Keratinocyte (primary cell): ENCODE measurements at regions not wholly inside any gene's neighbourhood (a gene's known extent, or its start where the extent isn't known, plus 50 kb on each side); places are given as distances from the start of the nearest gene placed in this dataset.

Experiments
- DNase-seq: peaks from one replicate; pipeline ENCODE4 v3.0.0-alpha.2; 2011; ENCODE audit warnings: low read depth, missing footprints, low spot score
- FAIRE-seq: peaks from 2 replicates; lab custom pipeline; 2011; peaks lifted over from hg19 to GRCh38; lab: Jason Lieb, UNC
- H2AFZ ChIP-seq: 2 replicates; pipeline ENCODE4 v1.6.0; 2012; ENCODE audit warnings: low read length, control low read depth, inconsistent platforms; ENCODE audit not compliant: control insufficient read depth
- H3K27ac ChIP-seq: 2 replicates; pipeline ENCODE4 v1.5.1; 2011; ENCODE audit warnings: low read length; ENCODE audit not compliant: control insufficient read depth, insufficient read depth
- H3K27me3 ChIP-seq: 3 replicates; pipeline ENCODE4 v1.6.0; 2011; ENCODE audit warnings: low read length; ENCODE audit not compliant: control insufficient read depth, insufficient read depth; ENCODE audit errors: extremely low read depth
- H3K36me3 ChIP-seq, 2 experiments: 2 replicates in 1 of 2; 3 replicates in 1 of 2; pipeline ENCODE4 v1.5.1; 2011; ENCODE audit warnings: low read length in 2 of 2, mild to moderate bottlenecking in 1 of 2; ENCODE audit not compliant: control insufficient read depth in 2 of 2, insufficient read depth in 2 of 2; ENCODE audit errors: extremely low read depth in 1 of 2
- H3K4me1 ChIP-seq: 3 replicates; pipeline ENCODE4 v1.5.1; 2011; ENCODE audit warnings: low read length; ENCODE audit not compliant: control insufficient read depth, insufficient read depth; ENCODE audit errors: extremely low read depth
- H3K4me2 ChIP-seq: 3 replicates; pipeline ENCODE4 v1.6.0; 2011; ENCODE audit warnings: low read depth, low read length; ENCODE audit not compliant: control insufficient read depth, insufficient read depth; ENCODE audit errors: extremely low read depth
- H3K4me3 ChIP-seq, 3 experiments: fragments of 200-600 bp in 1 of 3; sonication (generic) in 1 of 3; 2 replicates in 2 of 3; 3 replicates in 1 of 3; pipeline ENCODE4 v1.5.1; 2011 to 2016; ENCODE audit warnings: low read length in 3 of 3, mild to moderate bottlenecking in 3 of 3, control low read depth in 2 of 3, inconsistent platforms in 1 of 3, low read depth in 1 of 3, mixed read lengths in 1 of 3, mixed run types in 1 of 3, moderate library complexity in 1 of 3; ENCODE audit not compliant: control insufficient read depth in 2 of 3, insufficient read depth in 2 of 3; ENCODE audit errors: extremely low read depth in 1 of 3
- H3K79me2 ChIP-seq: 2 replicates; pipeline ENCODE4 v1.6.0; 2012; ENCODE audit warnings: low read length; ENCODE audit not compliant: control insufficient read depth, insufficient read depth
- H3K9ac ChIP-seq: 3 replicates; pipeline ENCODE4 v1.6.0; 2011; ENCODE audit warnings: low read length; ENCODE audit not compliant: control insufficient read depth, insufficient read depth; ENCODE audit errors: extremely low read depth
- H3K9me1 ChIP-seq: 3 replicates; pipeline ENCODE4 v1.6.0; 2011; ENCODE audit warnings: low read length; ENCODE audit not compliant: control insufficient read depth, insufficient read depth; ENCODE audit errors: extremely low read depth
- H3K9me3 ChIP-seq: 2 replicates; pipeline ENCODE4 v1.5.1; 2012; ENCODE audit warnings: low read depth, low read length; ENCODE audit not compliant: control insufficient read depth
- H4K20me1 ChIP-seq: 3 replicates; pipeline ENCODE4 v1.6.0; 2011; ENCODE audit warnings: low read length; ENCODE audit not compliant: control insufficient read depth, insufficient read depth; ENCODE audit errors: extremely low read depth
- CTCF ChIP-seq, 3 experiments: IDR thresholded peaks in 1 of 3; conservative IDR thresholded peaks in 1 of 3; optimal IDR thresholded peaks in 1 of 3; 2 replicates in 2 of 3; 3 replicates in 1 of 3; pipeline versions ENCODE3 to v1.5.1; 2011; ENCODE audit warnings: low read length in 3 of 3, mild to moderate bottlenecking in 3 of 3, moderate library complexity in 2 of 3, control low read depth in 1 of 3, inconsistent platforms in 1 of 3; ENCODE audit not compliant: insufficient read depth in 2 of 3; ENCODE audit errors: extremely low read depth in 1 of 3
- EZH2 ChIP-seq: IDR thresholded peaks from one replicate; pipeline ENCODE4 v1.6.1; 2012; ENCODE audit warnings: inconsistent platforms, mild to moderate bottlenecking, low read length, moderate library complexity
- dilution Hi-C: fragments of 300-500 bp; cut with MboI; formaldehyde crosslinking; loops from one replicate; pipeline ENCODE4 v1.7.0; 2020; ENCODE audit warnings: low sequenced_read_pairs; ENCODE audit not compliant: extremely low pct_ligation_motif_present

- H3K79me2 ChIP-seq, result no peaks in the 10 kb centered on the region
- no peaks in the 10 kb centered on the region for H3K9me1 ChIP-seq
- TF ChIP-seq EZH2 (no peak), CTCF (optimal IDR thresholded peaks at IDR 0.05 in 1 of 3, IDR thresholded peaks at IDR 0.05 in 1 of 3, conservative IDR thresholded peaks at IDR 0.05 in 1 of 3; ENCODE audit: extremely low read depth in 1 of 3, insufficient read depth in 2 of 3, low read length in 3 of 3) (no peak)
- H4K20me1 ChIP-seq, result no peaks in the 10 kb centered on the region
- no peaks in the 10 kb centered on the region for H3K4me1 ChIP-seq
- no peaks in the 10 kb centered on the region for H3K9me3 ChIP-seq
- no peak overlapping the region for H3K9ac ChIP-seq
- dilution Hi-C loops, result no loop called here
- H2AFZ ChIP-seq, result no peak overlapping the region
- no peak overlapping the region for H3K27ac ChIP-seq
- no peaks in the 10 kb centered on the region for H3K36me3 ChIP-seq
- H3K27me3 ChIP-seq, result no peaks in the 10 kb centered on the region
- no peak overlapping the region for H3K4me3 ChIP-seq
- no peak for DNase-seq
- no peak overlapping the region for H3K4me2 ChIP-seq
- FAIRE-seq, result no peak
These were observed 143.9 kb downstream of the SOX3 start for GRCh38 chrX:140360924-140361323.

- no peak for TF ChIP-seq EZH2
- dilution Hi-C loops, result no loop called here
- Histone ChIP-seq H4K20me1 (no peaks in the 10 kb centered on the region), H3K9me3 (no peaks in the 10 kb centered on the region), H3K4me3 (no peak overlapping the region), H3K9ac (no peak overlapping the region), H3K4me1 (no peaks in the 10 kb centered on the region), H3K27me3 (no peaks in the 10 kb centered on the region), H3K36me3 (no peaks in the 10 kb centered on the region), H3K27ac (no peak overlapping the region), H3K79me2 (no peaks in the 10 kb centered on the region), H3K4me2 (no peak overlapping the region), H3K9me1 (no peaks in the 10 kb centered on the region), H2AFZ (no peak overlapping the region)
- no peak for DNase-seq
- FAIRE-seq, result no peak
These were observed 144.6 kb downstream of the SOX3 start for GRCh38 chrX:140360284-140360683.

- Histone ChIP-seq H3K27me3 (no peaks in the 10 kb centered on the region), H3K9ac (no peak overlapping the region), H3K4me2 (no peak overlapping the region), H3K9me1 (no peaks in the 10 kb centered on the region), H3K27ac (no peak overlapping the region), H3K79me2 (no peaks in the 10 kb centered on the region), H4K20me1 (no peaks in the 10 kb centered on the region), H3K36me3 (no peaks in the 10 kb centered on the region), H3K4me1 (no peaks in the 10 kb centered on the region), H3K4me3 (no peak overlapping the region), H2AFZ (no peak overlapping the region), H3K9me3 (no peaks in the 10 kb centered on the region)
- TF ChIP-seq EZH2 (no peak), CTCF (optimal IDR thresholded peaks at IDR 0.05 in 1 of 3, IDR thresholded peaks at IDR 0.05 in 1 of 3, conservative IDR thresholded peaks at IDR 0.05 in 1 of 3; ENCODE audit: extremely low read depth in 1 of 3, insufficient read depth in 2 of 3, low read length in 3 of 3) (no peak)
- DNase-seq (no peak), FAIRE-seq (no peak)
- dilution Hi-C loops, result no loop called here
These were observed 148.9 kb downstream of the SOX3 start for GRCh38 chrX:140355922-140356321.
